GM12878 (cell line): ENCODE measurements at regions not wholly inside any gene's neighbourhood (a gene's known extent, or its start where the extent isn't known, plus 50 kb on each side); places are given as distances from the start of the nearest gene placed in this dataset.

ENCODE experiments used
- ATAC-seq: fragments of 200-7000 bp; cut with Tn5 transposase; 3 replicates; pipeline ENCODE4 v1.9.1; 2020; ENCODE audit warnings: mild to moderate bottlenecking, moderate library complexity
- BruUV-seq: library from RNA; stranded (reverse); fragments of 400-500 nt; replicated peaks from 2 replicates; lab custom pipeline; 2021; lab: Mats Ljungman, UMichigan
- CTCF ChIA-PET: fragments of 300-600 bp; sonication (Branson Sonifier 250); formaldehyde crosslinking; extraction: SDS; loops from one replicate; lab custom pipeline; 2021; ENCODE audit warnings: inconsistent platforms; lab: Yijun Ruan, JAX
- POLR2A ChIA-PET: fragments of 350-600 bp; formaldehyde crosslinking; extraction: SDS; loops from one replicate; lab custom pipeline; 2021; ENCODE audit warnings: inconsistent platforms; lab: Charles Lee
- RAD21 ChIA-PET: fragments of 300-600 bp; sonication (Branson Sonifier 250); formaldehyde crosslinking; loops from one replicate; lab custom pipeline; 2023; ENCODE audit warnings: antibody characterized with exemption; ENCODE audit not compliant: unreplicated experiment; lab: Charles Lee
- SMC1A ChIA-PET: fragments of 300-600 bp; sonication (Branson Sonifier 250); formaldehyde crosslinking; loops from one replicate; lab custom pipeline; 2023; ENCODE audit not compliant: unreplicated experiment, uncharacterized antibody; lab: Charles Lee
- DNase-seq: peaks from one replicate; pipeline ENCODE4 v3.0.0-alpha.2; 2011; ENCODE audit warnings: low read depth, low spot score
- FAIRE-seq: peaks from 3 replicates; lab custom pipeline; 2011; peaks lifted over from hg19 to GRCh38; lab: Jason Lieb, UNC
- H2AFZ ChIP-seq: 2 replicates; pipeline ENCODE4 v1.6.0; 2011; ENCODE audit warnings: low read depth, low read length, control low read depth; ENCODE audit not compliant: control insufficient read depth
- H3K27ac ChIP-seq: 2 replicates; pipeline ENCODE4 v1.5.1; 2011; ENCODE audit warnings: control low read depth; ENCODE audit not compliant: control insufficient read depth, insufficient read depth
- H3K27me3 ChIP-seq, 2 experiments: replicated peaks in 1 of 2; 2 replicates each; pipeline versions ENCODE4 v1.6.0 to v1.6.1; 2011; ENCODE audit warnings: low read length in 1 of 2; ENCODE audit not compliant: control insufficient read depth in 2 of 2, insufficient read depth in 2 of 2
- H3K36me3 ChIP-seq, 2 experiments: 2 replicates each; pipeline ENCODE4 v1.5.1; 2011; ENCODE audit warnings: low read length in 1 of 2; ENCODE audit not compliant: control insufficient read depth in 2 of 2, insufficient read depth in 2 of 2
- H3K4me1 ChIP-seq: 2 replicates; pipeline ENCODE4 v1.6.1; 2011; ENCODE audit warnings: mild to moderate bottlenecking, low read length, moderate library complexity, mixed read lengths; ENCODE audit not compliant: control insufficient read depth, insufficient read depth
- H3K4me2 ChIP-seq: 2 replicates; pipeline ENCODE4 v1.6.0; 2011; ENCODE audit warnings: control low read depth; ENCODE audit not compliant: control insufficient read depth, insufficient read depth
- H3K4me3 ChIP-seq: fragments of 200-600 bp; sonication (generic); 2 replicates; pipeline ENCODE4 v1.5.1; 2016
- H3K79me2 ChIP-seq: 2 replicates; pipeline ENCODE4 v1.6.0; 2011; ENCODE audit warnings: low read length; ENCODE audit not compliant: control insufficient read depth, insufficient read depth
- H3K9ac ChIP-seq: 2 replicates; pipeline ENCODE4 v1.8.0; 2011; ENCODE audit warnings: low read length, control low read depth, mixed read lengths; ENCODE audit not compliant: control insufficient read depth, insufficient read depth
- H3K9me3 ChIP-seq: replicated peaks from 3 replicates; pipeline ENCODE4 v1.5.1; 2011; ENCODE audit warnings: mild to moderate bottlenecking, low read length; ENCODE audit not compliant: control insufficient read depth, insufficient read depth
- H4K20me1 ChIP-seq: 2 replicates; pipeline ENCODE4 v1.6.0; 2011; ENCODE audit not compliant: control insufficient read depth, insufficient read depth
- ATF7 ChIP-seq: fragments of 450-650 bp; IDR thresholded peaks from 2 replicates; pipeline ENCODE4 v1.6.1; 2016; ENCODE audit warnings: low read depth, mild to moderate bottlenecking
- CREB1 ChIP-seq: IDR thresholded peaks from 2 replicates; pipeline ENCODE4 v1.6.1; 2012; ENCODE audit warnings: low read depth, mild to moderate bottlenecking, inconsistent platforms
- CREM ChIP-seq: IDR thresholded peaks from 2 replicates; pipeline ENCODE4 v1.6.1; 2014; ENCODE audit warnings: antibody characterized with exemption, low read depth
- ELK1 ChIP-seq: IDR thresholded peaks from 2 replicates; pipeline ENCODE4 v1.6.1; 2012; ENCODE audit warnings: low read depth, low read length, improper control_type of control experiment
- HDGF ChIP-seq: fragments of 450-650 bp; IDR thresholded peaks from 2 replicates; pipeline ENCODE4 v1.6.1; 2016; ENCODE audit warnings: antibody characterized with exemption
- NFIC ChIP-seq: IDR thresholded peaks from 2 replicates; pipeline ENCODE4 v1.6.1; 2012; ENCODE audit warnings: low read depth, mild to moderate bottlenecking, inconsistent platforms, low read length, moderate library complexity
- NRF1 ChIP-seq: conservative IDR thresholded peaks from 2 replicates; pipeline ENCODE4 v1.6.1; 2011; ENCODE audit warnings: mild to moderate bottlenecking, low read depth, low read length, improper control_type of control experiment
- POU2F2 ChIP-seq: IDR thresholded peaks from 3 replicates; pipeline ENCODE4 v1.6.1; 2011; ENCODE audit warnings: low read depth, mild to moderate bottlenecking, low read length, borderline replicate concordance
- RELB ChIP-seq: fragments of 450-650 bp; IDR thresholded peaks from 2 replicates; pipeline ENCODE4 v1.6.1; 2017; ENCODE audit warnings: low read depth, mild to moderate bottlenecking, moderate library complexity
- RFX5 ChIP-seq: IDR thresholded peaks from 2 replicates; pipeline ENCODE4 v1.6.1; 2011; ENCODE audit warnings: low read depth, low read length, improper control_type of control experiment
- SKIL ChIP-seq: fragments of 450-650 bp; IDR thresholded peaks from 2 replicates; pipeline ENCODE4 v1.6.1; 2017; ENCODE audit warnings: mild to moderate bottlenecking, low read depth, inconsistent platforms; ENCODE audit not compliant: poor library complexity, severe bottlenecking
- SPI1 ChIP-seq: IDR thresholded peaks from 2 replicates; pipeline ENCODE4 v1.6.1; 2011; ENCODE audit warnings: low read depth, mild to moderate bottlenecking, low read length, moderate library complexity, borderline replicate concordance; ENCODE audit not compliant: insufficient read depth
- ZSCAN29 ChIP-seq: fragments of 450-650 bp; IDR thresholded peaks from 2 replicates; pipeline ENCODE4 v1.6.1; 2017; ENCODE audit warnings: mild to moderate bottlenecking, moderate library complexity
- WGBS: methylation state at CpG from one replicate; pipeline ENCODE4 v1.1.6; 2016; ENCODE audit warnings: low lambda C conversion rate; ENCODE audit not compliant: insufficient replicate concordance, insufficient coverage; ENCODE audit errors: missing lambda C conversion rate; 5-methylcytosine and 5-hydroxymethylcytosine counted together
- in situ Hi-C: fragments of 300-500 bp; cut with MboI; formaldehyde crosslinking; loops from 9 replicates; pipeline ENCODE4 v1.14.3; 2018; ENCODE audit warnings: mixed read lengths
- intact Hi-C: fragments of 100-400 bp; cut with micrococcal nuclease; formaldehyde crosslinking; loops from one replicate; pipeline ENCODE4 v1.14.2; 2022; ENCODE audit not compliant: unreplicated experiment

GRCh38 chr1:208601561-208601960, 357.4 kb upstream of the PLXNA2 start (continued):
- no peak for TF ChIP-seq CREM
- TF ChIP-seq RFX5: no peak
- TF ChIP-seq POU2F2: no peak
- TF ChIP-seq RELB: no peak
- TF ChIP-seq CREB1: no peak
- TF ChIP-seq ATF7: no peak
- TF ChIP-seq ELK1: no peak
- TF ChIP-seq NRF1: no peak
- TF ChIP-seq ZSCAN29: no peak
- no peak for TF ChIP-seq NFIC
- TF ChIP-seq HDGF: no peak

- peak overlapping the region; percentile 58 for H3K4me2 ChIP-seq
- no peaks in the 10 kb centered on the region for H4K20me1 ChIP-seq
- peaks cover 22% of the 10 kb centered on the region for H3K4me1 ChIP-seq
- H3K9me3 ChIP-seq: no peaks in the 10 kb centered on the region; the same call in 2 of the 3 replicates
- H3K36me3 ChIP-seq: no peaks in the 10 kb centered on the region
- 84% methylated on average over 2 of the region's 2 CpGs for WGBS
- in situ Hi-C loops (no loop called here), intact Hi-C loops (no loop called here)
- H3K27ac ChIP-seq: peak overlapping the region; percentile 9; the same call in 1 of the 2 replicates
- H3K4me3 ChIP-seq: no peak overlapping the region
- no TSS peak for BruUV-seq
- ChIA-PET SMC1A (no interaction called here), POLR2A (no interaction called here), RAD21 (no interaction called here), CTCF (interaction anchor here (0.8 kb wide), 1 partner anchor 12 kb away, joined by 3 read pairs; no protein-coding TSS in a partner anchor)
- ATAC-seq (no peak), FAIRE-seq (no peak), DNase-seq (no peak)
- H2AFZ ChIP-seq: no peak overlapping the region
- TF ChIP-seq SKIL (no peak), SPI1 (peak; percentile 49; the same call in 1 of the 2 replicates)
- no peaks in the 10 kb centered on the region for H3K79me2 ChIP-seq
- no peak overlapping the region for H3K9ac ChIP-seq
- H3K27me3 ChIP-seq: no peaks in the 10 kb centered on the region
Observed at GRCh38 chr1:208603721-208604120, 359.5 kb upstream of the PLXNA2 start.
